PC-9 (cell line): ENCODE measurements at regions not wholly inside any gene's neighbourhood (a gene's known extent, or its start where the extent isn't known, plus 50 kb on each side); places are given as distances from the start of the nearest gene placed in this dataset.

Source experiments
- BruUV-seq: library from RNA; stranded (reverse); fragments of 400-500 nt; replicated peaks from 2 replicates; lab custom pipeline; 2021; lab: Mats Ljungman, UMichigan
- CTCF ChIA-PET: fragments of 300-600 bp; sonication (Branson Sonifier 250); formaldehyde crosslinking; loops from one replicate; lab custom pipeline; 2022; ENCODE audit warnings: antibody characterized with exemption; lab: Charles Lee
- POLR2A ChIA-PET: fragments of 300-600 bp; sonication (Branson Sonifier 250); formaldehyde crosslinking; loops from one replicate; lab custom pipeline; 2022; ENCODE audit warnings: antibody characterized with exemption; ENCODE audit not compliant: unreplicated experiment; lab: Charles Lee
- DNase-seq, 2 experiments: peaks; one replicate each; pipeline versions ENCODE4 v3.0.0 to v3.0.0-alpha.2; 2015 to 2022; ENCODE audit warnings: mixed read lengths in 1 of 2
- H2AFZ ChIP-seq: fragments of 200-600 bp; sonication (generic); 2 replicates; pipeline ENCODE4 v1.8.1; 2017; ENCODE audit warnings: antibody characterized with exemption
- H3F3A ChIP-seq: fragments of 200-600 bp; sonication (generic); 2 replicates; pipeline ENCODE4 v1.8.1; 2017; ENCODE audit warnings: antibody characterized with exemption, mild to moderate bottlenecking, low read depth; ENCODE audit not compliant: insufficient read depth
- H3K27ac ChIP-seq: fragments of 200-600 bp; sonication (generic); 2 replicates; pipeline ENCODE4 v1.6.1; 2016; ENCODE audit warnings: mixed run types
- H3K27me3 ChIP-seq: fragments of 200-600 bp; sonication (generic); 2 replicates; pipeline ENCODE4 v1.6.1; 2016; ENCODE audit warnings: low read depth, mixed run types; ENCODE audit not compliant: insufficient read depth
- H3K36me3 ChIP-seq: fragments of 200-600 bp; sonication (generic); 2 replicates; pipeline ENCODE4 v1.6.1; 2016; ENCODE audit warnings: low read depth, mixed run types
- H3K4me1 ChIP-seq: fragments of 200-600 bp; sonication (generic); replicated peaks from 2 replicates; pipeline ENCODE4 v1.6.1; 2016; ENCODE audit warnings: mixed run types; ENCODE audit not compliant: insufficient read depth
- H3K4me2 ChIP-seq: fragments of 200-600 bp; sonication (generic); 2 replicates; pipeline ENCODE4 v1.6.1; 2017; ENCODE audit warnings: mixed run types
- H3K4me3 ChIP-seq: fragments of 200-600 bp; sonication (generic); 2 replicates; pipeline ENCODE4 v1.6.1; 2016; ENCODE audit warnings: mixed run types
- H3K79me2 ChIP-seq: fragments of 200-600 bp; sonication (generic); 2 replicates; pipeline ENCODE4 v1.6.1; 2017; ENCODE audit warnings: low read depth, mixed run types
- H3K9me2 ChIP-seq: fragments of 200-600 bp; sonication (generic); 2 replicates; pipeline ENCODE4 v1.8.1; 2017; ENCODE audit warnings: mild to moderate bottlenecking; ENCODE audit not compliant: insufficient read depth
- H3K9me3 ChIP-seq: fragments of 200-600 bp; sonication (generic); 2 replicates; pipeline ENCODE4 v1.8.1; 2016; ENCODE audit warnings: low read depth; ENCODE audit not compliant: insufficient read depth
- H4K20me1 ChIP-seq: fragments of 200-600 bp; sonication (generic); 2 replicates; pipeline ENCODE4 v1.8.1; 2017; ENCODE audit not compliant: insufficient read depth
- EZH2 ChIP-seq: fragments of 200-600 bp; sonication (generic); IDR thresholded peaks from 2 replicates; pipeline ENCODE4 v1.8.0; 2017; ENCODE audit warnings: antibody characterized with exemption, low read depth
- intact Hi-C: fragments of 100-400 bp; cut with micrococcal nuclease; formaldehyde crosslinking; loops from one replicate; pipeline ENCODE4 v1.10.0; 2022; ENCODE audit not compliant: unreplicated experiment
- TF ChIP-seq, protein P1 (sequence below): fragments of 200-600 bp; sonication (generic); conservative IDR thresholded peaks from 2 replicates; pipeline ENCODE4 v1.6.1; 2017; ENCODE audit warnings: mixed run types, antibody characterized with exemption, mild to moderate bottlenecking, moderate library complexity

DNA sequence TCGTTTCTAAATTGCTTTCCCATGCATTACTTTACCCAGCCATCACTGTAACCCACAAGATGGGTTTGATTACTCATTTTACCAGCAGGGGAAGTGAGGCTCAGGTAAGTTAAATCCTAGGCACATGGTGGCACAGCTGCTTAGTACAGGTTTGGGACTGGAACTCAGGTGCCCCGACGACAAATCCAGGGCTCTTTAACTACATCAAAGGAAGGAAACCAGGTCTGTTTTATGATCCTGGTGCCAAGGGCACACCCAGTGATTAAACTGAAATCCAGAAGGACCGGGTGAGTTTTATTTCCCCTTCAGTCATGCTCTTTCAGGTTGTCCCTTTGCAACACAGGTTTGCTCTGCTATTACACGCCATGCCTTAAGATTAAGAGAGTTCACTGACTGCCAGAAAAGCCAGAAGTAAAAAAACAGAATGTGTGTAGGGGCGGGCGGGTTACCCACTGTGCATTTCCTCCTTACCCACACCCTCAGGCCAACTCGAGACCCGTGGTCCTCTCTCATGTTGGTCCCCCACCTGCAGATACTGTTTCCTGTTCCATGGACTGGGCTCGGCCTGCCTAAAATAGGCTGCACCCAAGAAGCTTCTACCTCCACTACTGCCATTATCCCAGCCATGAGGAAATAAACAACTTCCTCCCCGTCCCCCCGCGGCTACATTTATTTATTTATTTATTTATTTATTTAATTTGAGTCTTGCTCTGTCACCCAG is 55.1 kb upstream of the KDM7A start:
- Histone ChIP-seq H3K4me3 (peak overlapping the region; percentile 50; the same call in 1 of the 2 replicates), H3K27me3 (peaks cover 15% of the 10 kb centered on the region), H3K79me2 (no peaks in the 10 kb centered on the region), H4K20me1 (no peaks in the 10 kb centered on the region), H3K4me1 (0 out of 2 replicates have a peak, but pooled peaks cover 13% of the 10 kb centered on the region), H2AFZ (peak overlapping the region; percentile 77; the same call in 1 of the 2 replicates), H3K9me2 (no peaks in the 10 kb centered on the region), H3K36me3 (no peaks in the 10 kb centered on the region), H3K27ac (no peak overlapping the region), H3K4me2 (peak overlapping the region; percentile 89), H3F3A (no peaks in the 10 kb centered on the region), H3K9me3 (no peaks in the 10 kb centered on the region)
- DNase-seq, result peak in 1 of 2 experiments; percentile 75
- intact Hi-C loops, result no loop called here
- CTCF ChIA-PET, result interaction anchor here (0.7 kb wide), 1 partner anchor 48 kb away, joined by 6 read pairs; no protein-coding TSS in a partner anchor
- TF ChIP-seq, protein P1, sequence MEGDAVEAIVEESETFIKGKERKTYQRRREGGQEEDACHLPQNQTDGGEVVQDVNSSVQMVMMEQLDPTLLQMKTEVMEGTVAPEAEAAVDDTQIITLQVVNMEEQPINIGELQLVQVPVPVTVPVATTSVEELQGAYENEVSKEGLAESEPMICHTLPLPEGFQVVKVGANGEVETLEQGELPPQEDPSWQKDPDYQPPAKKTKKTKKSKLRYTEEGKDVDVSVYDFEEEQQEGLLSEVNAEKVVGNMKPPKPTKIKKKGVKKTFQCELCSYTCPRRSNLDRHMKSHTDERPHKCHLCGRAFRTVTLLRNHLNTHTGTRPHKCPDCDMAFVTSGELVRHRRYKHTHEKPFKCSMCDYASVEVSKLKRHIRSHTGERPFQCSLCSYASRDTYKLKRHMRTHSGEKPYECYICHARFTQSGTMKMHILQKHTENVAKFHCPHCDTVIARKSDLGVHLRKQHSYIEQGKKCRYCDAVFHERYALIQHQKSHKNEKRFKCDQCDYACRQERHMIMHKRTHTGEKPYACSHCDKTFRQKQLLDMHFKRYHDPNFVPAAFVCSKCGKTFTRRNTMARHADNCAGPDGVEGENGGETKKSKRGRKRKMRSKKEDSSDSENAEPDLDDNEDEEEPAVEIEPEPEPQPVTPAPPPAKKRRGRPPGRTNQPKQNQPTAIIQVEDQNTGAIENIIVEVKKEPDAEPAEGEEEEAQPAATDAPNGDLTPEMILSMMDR, result no peak
- TF ChIP-seq EZH2, result no peak
- no TSS peak for BruUV-seq
- POLR2A ChIA-PET, result no interaction called here

DNA sequence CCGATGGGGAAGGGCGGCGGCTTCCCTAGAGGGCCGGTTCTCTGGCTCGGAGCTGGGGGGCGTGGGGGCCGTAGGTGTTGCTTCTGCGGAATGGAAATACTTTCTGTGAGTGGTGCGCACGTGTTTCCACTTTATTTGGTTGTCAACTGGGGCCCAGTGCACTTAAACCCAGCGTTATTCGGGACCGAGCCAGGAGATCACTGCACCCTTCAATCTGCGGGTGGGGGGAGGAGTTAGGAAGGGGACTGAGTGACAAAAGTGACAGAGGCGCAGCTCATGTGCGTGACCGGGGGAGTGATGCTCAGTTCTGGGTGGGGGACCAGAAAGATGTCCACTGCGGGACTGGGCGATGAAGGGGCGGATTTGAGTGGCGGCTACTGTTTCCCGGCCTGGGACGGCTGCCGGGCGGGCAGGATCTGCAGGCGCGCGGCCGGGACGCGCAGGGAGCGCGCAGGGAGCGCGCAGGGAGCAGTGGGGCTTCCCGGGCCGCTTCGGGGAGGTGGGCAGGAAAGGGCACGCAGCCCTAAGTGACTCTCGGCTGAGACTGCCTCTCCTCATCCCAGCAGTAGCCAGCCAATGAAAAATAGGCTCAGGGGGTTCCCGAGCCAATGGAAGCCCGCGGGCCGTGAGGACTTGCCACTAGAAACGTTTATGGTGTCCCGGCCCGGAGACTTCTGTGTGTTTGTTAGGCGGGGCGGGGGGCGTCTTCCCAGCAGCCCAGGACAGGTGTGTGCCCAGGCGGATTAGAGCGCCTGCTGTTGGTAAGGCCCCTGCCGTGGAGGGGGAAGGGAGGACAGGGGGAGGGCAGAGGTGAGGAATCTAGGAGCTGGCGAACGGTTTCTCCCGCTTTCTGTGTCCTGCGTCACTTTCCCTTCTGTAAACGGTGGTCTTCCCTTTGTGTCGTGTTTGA is 54.3 kb upstream of the KDM7A start:
- peak overlapping the region; percentile 77 for H2AFZ ChIP-seq
- peak; percentile 92 for TF ChIP-seq EZH2
- TF ChIP-seq, protein P1, result no peak
- CTCF ChIA-PET, result no interaction called here

DNA sequence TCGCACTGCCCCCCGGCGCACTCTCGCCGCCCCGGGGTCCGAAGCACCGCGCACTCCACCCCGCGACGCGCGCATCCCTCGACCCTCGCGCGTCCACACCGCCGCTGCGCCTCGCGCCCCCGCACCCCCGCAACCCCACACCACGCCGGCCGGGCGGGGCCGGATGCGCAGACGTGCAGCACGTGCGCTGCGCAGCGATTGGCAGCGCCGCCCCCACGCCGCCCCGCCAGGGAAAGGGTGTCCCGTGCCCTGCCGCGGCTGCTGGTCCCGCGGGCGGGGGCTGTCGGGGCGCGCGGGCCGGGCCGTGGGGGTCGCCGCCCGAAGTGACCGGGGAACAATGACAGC is 53.7 kb upstream of the KDM7A start:
- BruUV-seq, result no TSS peak
- peak overlapping the region; percentile 50; the same call in 1 of the 2 replicates for H3K4me3 ChIP-seq
- 0 out of 2 replicates have a peak, but pooled peaks cover 13% of the 10 kb centered on the region for H3K4me1 ChIP-seq
- H3F3A ChIP-seq, result no peaks in the 10 kb centered on the region
- intact Hi-C loops, result no loop called here
- no peaks in the 10 kb centered on the region for H4K20me1 ChIP-seq
- peak overlapping the region; percentile 89 for H3K4me2 ChIP-seq
- no peak for TF ChIP-seq EZH2
- TF ChIP-seq, protein P1, result no peak
- no peaks in the 10 kb centered on the region for H3K9me2 ChIP-seq
- H3K9me3 ChIP-seq, result no peaks in the 10 kb centered on the region
- no peak for DNase-seq
- no peaks in the 10 kb centered on the region for H3K36me3 ChIP-seq
- CTCF ChIA-PET, result no interaction called here
- H3K27ac ChIP-seq, result no peak overlapping the region
- POLR2A ChIA-PET, result no interaction called here
- no peaks in the 10 kb centered on the region for H3K79me2 ChIP-seq
- peaks cover 15% of the 10 kb centered on the region for H3K27me3 ChIP-seq
- no peak overlapping the region; the same call in 1 of the 2 replicates for H2AFZ ChIP-seq

More for the DNA sequence above, 54.3 kb upstream of the KDM7A start:
- intact Hi-C loops, result no loop called here
- BruUV-seq, result no TSS peak
- H3K27me3 ChIP-seq, result peaks cover 15% of the 10 kb centered on the region
- H3K27ac ChIP-seq, result no peak overlapping the region
- H3K9me2 ChIP-seq, result no peaks in the 10 kb centered on the region
- H4K20me1 ChIP-seq, result no peaks in the 10 kb centered on the region
- 0 out of 2 replicates have a peak, but pooled peaks cover 13% of the 10 kb centered on the region for H3K4me1 ChIP-seq
- no peaks in the 10 kb centered on the region for H3K79me2 ChIP-seq
- H3F3A ChIP-seq, result no peaks in the 10 kb centered on the region
- POLR2A ChIA-PET, result no interaction called here
- no peaks in the 10 kb centered on the region for H3K36me3 ChIP-seq
- H3K9me3 ChIP-seq, result no peaks in the 10 kb centered on the region
- H3K4me2 ChIP-seq, result peak overlapping the region; percentile 89
- peak overlapping the region; percentile 50 for H3K4me3 ChIP-seq
- DNase-seq, result no peak
